ENCODE measurements at regions not wholly inside any gene's neighbourhood (a gene's known extent, or its start where the extent isn't known, plus 50 kb on each side); places are given as distances from the start of the nearest gene placed in this dataset.

DNA sequence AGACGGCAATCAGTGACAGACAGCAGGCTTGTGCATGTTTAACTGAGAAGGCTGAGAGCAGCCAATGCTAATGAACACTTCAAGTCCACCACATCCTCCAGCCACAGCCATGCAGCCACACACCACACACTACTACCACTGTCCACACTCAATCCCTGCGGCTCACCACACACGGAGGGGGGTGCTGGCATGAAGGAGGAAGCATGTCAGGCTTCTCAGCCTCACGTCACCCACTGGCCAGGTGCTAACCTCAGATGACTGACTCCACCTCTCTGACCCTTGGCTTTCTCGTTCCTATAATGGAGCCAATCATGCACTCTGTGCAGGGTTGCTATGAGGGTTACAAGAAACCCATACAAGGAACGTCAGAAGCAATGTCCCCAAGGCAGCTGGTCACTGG lies 165.4 kb upstream of the RNF32 start:
- no peak for DNase-seq

DNA sequence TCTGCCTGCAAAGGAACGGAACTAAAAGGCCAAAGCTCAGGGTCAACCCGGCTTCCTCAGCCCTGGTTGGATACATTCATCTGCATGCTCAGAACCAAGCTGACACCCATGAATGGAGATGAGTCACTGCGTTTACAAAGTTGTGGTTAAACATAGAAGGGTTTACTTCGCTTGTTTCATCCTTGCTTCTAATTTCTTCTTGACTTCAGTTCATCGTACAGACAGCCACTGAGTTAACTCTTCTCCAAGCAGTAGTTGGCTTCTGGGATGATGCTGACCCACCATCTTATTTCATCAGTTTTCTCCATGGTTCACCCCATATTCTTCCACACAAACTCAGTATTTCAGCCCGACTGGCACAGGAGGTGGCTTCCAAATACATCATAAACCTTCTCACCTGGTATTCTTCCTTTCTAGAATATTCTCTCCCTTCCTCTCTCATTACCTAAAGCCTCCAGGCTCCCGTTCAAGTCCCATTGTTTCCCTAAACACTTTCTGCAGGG lies 166.3 kb upstream of the RNF32 start:
- no peak for DNase-seq

DNA sequence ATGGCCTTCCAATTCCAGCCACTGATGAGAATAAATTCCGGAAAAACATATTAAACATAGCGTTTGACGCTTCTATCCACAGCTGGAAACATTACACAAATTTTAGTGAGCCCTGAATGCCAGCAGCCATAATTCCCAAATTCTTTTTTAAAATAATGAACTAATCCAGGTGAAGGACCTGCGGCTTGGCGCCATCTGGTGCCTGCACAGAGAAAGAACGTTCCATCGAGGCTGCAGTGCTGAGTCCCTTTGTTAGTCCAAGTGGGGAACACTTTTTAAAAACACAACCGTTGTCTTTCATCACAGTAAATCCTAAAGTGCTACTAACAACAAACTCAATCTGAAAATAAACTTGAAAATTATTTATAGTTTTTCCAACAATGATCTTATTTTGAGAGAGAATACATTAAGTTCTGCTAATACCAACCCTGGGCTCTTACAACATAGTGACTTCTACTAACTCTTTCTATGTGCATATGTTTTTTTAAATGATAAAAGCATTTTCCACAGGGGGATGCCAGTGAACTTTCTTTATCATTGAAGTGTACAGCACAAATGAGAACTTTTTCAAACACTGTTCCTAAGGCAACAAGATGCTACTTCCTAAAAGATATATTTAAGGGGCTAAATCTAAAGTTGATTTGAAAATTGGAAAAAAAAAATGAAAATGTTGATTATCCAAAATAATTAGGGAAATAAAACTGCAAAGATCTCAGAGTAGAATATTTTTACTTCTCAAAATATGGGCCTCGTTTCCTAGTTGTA lies 166.9 kb upstream of the RNF32 start:
- DNase-seq = peak; percentile 12

GRCh38 chr7:156472267-156472666 lies 168.3 kb upstream of the RNF32 start:
- no peak for DNase-seq

DNA sequence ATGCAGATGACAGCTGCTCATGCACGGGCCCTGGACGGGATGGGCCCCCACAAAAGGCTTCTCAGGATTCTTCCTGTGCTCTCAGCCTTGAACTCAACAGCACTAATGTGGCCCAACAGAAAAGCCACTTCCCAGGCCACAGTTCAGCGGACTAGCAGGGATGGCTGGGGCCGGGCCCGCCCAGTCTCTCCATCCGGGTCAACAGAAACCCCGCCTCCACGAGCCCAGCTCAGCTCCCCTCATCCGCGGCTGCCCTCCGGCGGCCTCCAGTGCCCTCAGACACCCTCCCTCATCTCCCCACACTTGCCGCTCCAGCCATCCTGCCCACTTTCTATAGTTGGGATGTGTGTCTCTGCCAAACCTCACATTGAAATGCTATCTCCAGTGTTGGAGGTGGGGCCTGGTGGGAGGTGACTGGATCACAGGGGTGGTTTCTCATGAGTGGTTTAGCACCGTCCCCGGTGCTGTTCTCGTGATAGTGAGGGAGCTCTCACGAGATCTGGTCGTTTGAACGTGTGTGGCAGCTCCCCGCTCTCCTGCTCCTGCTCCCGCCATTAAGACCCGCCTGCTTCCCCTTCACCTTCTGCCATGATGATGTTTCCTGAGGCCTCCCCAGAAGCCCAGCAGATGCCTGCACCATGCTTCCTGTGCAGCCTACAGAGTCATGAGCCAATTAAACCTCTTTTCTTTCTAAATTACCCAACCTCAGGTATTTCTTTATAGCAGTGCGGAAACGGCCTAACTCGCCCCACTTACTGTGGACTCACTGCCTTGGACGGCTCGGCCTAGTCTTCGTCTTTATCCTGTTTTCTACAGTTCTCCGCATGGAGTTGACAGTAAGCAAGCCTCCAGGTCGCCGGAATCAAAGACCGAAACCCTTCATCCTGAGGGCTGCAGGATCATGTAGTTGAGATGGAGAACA lies 169.9 kb upstream of the RNF32 start:
- DNase-seq = no peak

DNA sequence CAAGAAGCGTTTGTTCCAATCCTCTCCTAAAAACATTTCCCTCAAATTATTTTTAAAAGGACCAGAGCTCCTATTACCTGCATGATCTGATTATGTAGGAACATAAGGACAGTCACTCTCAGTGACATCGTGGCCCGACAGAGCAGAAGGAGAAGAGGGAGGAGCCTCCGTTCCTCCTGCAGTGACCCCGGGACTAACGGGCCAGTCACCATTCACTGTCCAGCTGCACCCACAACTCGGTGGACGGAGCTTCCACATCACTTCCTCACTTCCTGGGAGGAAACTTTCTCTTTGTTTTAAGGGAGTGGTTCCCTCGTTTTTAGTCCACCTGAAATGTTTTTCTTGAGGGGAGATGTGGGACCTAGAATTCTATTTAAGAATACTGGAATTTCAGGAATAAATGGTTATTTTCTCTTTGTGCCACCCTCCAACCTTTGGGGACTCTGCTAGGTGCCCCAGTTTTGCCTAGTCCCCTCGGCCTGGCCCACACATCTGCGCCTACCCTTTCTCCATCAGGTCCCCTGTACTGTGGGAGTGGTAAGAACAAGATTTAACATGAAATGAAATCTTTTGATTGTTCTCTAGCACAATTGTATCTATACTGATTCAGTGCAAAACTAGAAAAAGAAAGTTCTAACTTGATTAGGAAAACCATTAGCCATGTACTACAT lies 173.5 kb upstream of the RNF32 start:
- DNase-seq = no peak

DNA sequence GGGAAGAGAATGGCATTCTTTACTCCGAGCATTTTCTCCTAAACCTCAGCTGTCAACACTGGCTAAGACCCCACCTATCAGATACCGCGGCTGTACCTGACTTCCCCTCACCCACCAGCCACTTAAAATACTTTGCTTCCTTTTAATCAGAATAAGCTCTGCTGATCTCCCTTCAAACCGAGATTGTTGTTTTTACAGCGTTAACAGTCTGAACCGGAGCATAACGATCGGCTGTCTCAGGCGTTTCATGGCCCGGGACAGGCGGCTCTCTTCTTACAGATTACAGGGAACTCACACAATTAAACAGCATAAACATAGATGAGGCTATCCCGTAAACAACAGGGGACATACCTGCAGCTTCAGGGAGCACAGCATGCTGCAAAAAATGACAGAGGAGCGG lies 174.3 kb upstream of the RNF32 start:
- DNase-seq = no peak

DNA sequence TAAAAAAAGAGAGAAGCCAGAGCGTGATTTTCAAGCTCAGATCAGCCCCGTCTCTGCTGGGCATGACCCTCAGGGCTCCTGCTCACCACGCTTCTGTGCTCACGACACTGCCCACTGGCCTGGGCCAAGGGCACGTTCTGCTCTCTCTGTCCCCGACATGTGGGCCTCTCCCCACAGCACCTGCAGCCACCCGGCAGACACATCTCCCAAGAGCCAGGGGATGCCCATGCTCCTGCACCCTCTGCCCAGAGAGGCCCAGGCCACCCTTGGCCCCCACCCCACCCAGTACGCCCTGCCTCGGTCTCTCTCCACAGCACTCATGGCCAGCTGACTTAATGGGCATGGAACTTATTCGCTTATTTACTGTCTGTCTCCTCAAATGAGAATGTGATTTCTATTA lies 175.4 kb upstream of the RNF32 start:
- DNase-seq = no peak

DNA sequence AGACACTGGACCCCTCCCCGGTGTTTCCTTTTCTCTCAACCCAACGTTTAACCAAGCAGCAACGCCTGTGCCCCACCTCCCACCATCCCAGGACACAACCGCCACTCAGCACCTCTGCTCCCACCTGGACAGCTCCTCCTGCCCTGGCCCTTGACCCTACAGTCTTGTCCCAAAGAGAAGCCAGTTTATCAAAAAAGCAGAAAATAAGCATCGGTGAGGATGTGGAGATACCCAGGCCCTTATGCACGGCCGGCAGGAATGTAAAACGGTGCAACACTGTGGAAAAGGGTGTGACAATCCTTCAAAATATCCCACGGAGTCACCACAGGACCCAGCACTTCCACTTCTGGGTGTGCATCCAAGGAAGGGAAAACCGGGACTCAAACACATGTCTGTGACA lies 176.2 kb upstream of the RNF32 start:
- DNase-seq = no peak

DNA sequence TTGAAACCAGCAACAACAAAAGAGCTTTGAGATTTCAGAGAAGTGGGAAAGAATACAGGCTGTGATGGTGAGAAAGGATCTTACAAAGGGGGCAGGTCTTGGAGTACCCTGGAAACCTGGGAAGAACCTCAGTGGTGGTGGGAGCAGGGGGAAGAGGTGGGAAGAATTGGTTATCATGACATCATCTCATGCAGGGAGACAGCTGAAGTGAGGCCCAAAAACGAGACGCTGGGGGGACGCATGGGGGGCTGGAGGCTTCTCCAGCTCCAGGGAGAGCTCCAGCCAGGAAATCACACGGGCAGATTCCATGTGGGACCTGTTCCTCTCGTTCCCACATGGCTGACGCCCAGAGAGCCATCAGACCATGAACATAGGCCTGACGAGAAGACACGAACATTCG lies 177.3 kb upstream of the RNF32 start:
- DNase-seq = no peak

GRCh38 chr7:156461881-156462665 lies 178.5 kb upstream of the RNF32 start:
- DNase-seq = no peak

GRCh38 chr7:156460858-156461627 lies 179.5 kb upstream of the RNF32 start:
- no peak for DNase-seq

DNA sequence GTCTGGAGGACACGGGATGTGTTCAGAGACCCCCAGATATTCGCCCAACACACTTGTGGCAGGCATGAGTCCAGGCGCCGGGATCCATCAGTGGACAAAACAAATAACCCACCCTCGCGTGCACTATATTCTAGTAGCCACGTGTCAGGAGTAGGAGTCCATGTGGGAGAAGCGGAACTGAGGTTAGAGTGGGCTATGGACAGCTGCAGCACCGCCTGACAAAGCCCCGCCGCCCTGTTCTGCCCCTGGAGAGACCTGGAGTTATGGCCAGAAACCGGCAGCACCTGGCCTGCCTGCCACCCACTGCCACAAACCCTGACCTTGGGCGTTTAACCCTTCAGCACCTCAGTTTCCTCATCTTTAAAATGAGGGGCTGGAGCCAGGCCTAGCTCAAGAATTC lies 181.0 kb upstream of the RNF32 start:
- no peak for DNase-seq

DNA sequence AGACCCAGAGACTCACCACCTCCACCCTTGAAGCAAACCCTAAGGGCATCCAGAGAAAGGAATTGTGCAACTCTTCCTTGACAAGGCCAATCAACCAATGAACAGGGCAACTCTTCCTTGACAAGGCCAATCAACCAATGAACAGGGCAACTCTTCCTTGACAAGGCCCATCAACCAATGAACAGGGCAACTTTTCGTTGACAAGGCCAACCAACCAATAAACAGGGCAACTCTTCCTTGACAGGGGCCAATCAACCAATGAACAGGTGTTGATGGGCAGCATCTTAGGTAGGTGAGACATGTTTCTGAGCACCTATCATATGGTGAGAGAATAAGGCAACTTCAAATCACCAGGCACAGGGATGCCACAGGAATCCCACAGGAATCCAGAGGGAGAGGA lies 181.5 kb upstream of the RNF32 start:
- no peak for DNase-seq

DNA sequence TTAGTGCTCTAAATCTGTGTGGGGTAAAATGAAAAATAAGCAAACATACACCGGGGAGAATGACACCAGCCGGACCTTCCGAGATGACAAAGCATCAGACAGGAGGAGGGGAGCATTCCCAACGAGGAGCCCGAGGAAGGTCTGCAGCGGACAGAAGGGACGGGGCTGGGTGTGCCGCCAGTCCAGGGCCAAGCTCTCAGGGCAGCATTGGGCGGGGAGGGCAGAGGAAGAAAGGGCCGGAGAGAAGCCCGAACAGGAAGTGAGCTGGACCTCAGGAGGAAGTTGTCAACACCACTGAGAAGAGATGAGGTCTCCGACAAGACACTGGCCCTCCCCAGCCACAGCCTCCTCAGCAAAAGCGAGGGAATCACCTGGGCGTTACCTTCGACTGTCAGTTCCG lies 182.6 kb upstream of the RNF32 start:
- DNase-seq = no peak

DNA sequence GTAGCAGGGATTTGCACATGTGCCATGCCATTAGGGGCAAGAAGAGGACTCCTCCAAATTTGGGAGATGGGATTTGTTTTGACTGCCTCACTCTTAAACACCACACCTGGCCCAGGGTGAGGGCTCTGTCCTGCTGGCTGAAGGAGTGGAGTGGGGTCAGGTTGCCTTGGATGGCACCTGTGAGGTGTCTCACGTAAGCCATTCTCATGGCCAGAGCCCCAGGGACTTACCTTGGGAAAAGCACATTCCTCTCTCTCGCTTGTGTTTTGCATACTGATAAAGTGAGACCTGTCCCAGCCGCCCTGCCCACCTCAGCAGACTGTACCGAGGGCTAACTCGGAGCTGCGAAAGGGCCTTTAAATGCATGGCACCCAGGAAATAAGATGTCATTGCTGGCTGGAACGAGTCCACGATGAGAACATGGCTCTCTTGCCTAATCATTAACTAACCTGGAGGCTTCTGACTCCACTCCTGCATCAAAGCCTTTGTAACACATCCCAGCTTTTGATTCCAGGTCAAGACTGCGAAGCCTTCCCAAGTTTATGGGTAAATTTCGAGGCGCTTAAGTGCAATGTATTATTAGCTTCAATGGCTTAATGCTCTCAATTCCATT lies 184.0 kb upstream of the RNF32 start:
- DNase-seq = no peak

DNA sequence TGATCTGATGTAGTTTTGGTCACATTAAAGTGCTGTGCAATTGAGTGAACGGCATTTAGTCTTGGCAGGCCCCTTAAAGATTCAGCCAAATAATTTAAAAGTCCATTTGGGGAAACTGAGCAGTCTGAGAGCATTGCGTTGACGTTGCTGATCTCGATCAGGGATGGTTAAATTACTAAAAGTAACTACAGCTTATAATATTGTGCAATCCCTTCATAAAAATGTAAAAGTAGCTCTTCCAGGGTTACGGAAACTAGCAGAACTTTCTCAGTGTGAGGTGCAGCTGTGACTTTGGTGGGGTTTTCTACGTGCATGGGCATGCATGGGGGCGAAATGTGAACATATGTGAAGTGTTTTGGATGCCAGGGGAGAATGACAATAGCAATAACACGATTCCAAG lies 184.5 kb upstream of the RNF32 start:
- DNase-seq = no peak

- no peak for DNase-seq
Measured at GRCh38 chr7:156450473-156450872, 190.1 kb upstream of the RNF32 start.

- no peak for DNase-seq
Measured at GRCh38 chr7:156448918-156449317, 191.7 kb upstream of the RNF32 start.

GRCh38 chr7:156446990-156447389 lies 193.6 kb upstream of the RNF32 start:
- DNase-seq = no peak

GRCh38 chr7:156445997-156446761 lies 194.4 kb upstream of the RNF32 start:
- no peak for DNase-seq

Data from hematopoietic multipotent progenitor cell treated with erythropoietin and hydrocortisone succinate and interleukin-3 and kit ligand, for 8 days (in vitro differentiated cells).